ENCODE measurements at regions not wholly inside any gene's neighbourhood (a gene's known extent, or its start where the extent isn't known, plus 50 kb on each side); places are given as distances from the start of the nearest gene placed in this dataset.

DNA sequence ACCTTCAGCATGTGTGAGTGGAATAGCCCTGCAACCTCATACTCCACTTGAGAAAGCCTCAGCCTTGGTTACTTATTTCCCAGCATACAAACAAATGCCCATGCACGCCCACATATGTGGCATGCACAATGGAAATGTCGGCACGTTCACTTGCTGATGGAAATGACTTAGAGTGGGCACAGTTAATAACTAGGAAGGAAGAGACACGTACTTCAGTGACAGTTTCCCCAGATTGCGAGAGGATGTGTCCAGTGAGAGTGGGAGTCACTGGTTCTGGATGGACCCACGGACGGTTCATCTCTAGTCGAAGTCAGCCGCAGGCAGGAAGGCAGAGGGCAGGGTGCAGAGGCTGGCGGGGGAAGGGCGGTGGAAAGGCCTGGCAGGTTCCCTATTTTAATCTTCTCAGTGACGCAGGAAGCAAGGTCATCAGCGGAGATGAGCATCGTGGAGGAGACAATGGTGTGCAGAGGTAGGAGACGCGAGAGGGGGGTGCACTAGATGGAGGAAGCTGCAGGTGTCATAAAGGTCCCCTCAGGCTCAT, 350.7 kb upstream of the MYT1L start:
- TF ChIP-seq, protein P1, sequence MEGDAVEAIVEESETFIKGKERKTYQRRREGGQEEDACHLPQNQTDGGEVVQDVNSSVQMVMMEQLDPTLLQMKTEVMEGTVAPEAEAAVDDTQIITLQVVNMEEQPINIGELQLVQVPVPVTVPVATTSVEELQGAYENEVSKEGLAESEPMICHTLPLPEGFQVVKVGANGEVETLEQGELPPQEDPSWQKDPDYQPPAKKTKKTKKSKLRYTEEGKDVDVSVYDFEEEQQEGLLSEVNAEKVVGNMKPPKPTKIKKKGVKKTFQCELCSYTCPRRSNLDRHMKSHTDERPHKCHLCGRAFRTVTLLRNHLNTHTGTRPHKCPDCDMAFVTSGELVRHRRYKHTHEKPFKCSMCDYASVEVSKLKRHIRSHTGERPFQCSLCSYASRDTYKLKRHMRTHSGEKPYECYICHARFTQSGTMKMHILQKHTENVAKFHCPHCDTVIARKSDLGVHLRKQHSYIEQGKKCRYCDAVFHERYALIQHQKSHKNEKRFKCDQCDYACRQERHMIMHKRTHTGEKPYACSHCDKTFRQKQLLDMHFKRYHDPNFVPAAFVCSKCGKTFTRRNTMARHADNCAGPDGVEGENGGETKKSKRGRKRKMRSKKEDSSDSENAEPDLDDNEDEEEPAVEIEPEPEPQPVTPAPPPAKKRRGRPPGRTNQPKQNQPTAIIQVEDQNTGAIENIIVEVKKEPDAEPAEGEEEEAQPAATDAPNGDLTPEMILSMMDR (IDR thresholded peaks at IDR 0.05), result no peak
- no peak for TF ChIP-seq POLR2A (IDR thresholded peaks at IDR 0.05)

Data from thyroid gland (tissue), 4 donors.